IPS-18a (cell line): ENCODE measurements at regions not wholly inside any gene's neighbourhood (a gene's known extent, or its start where the extent isn't known, plus 50 kb on each side); places are given as distances from the start of the nearest gene placed in this dataset.

Experiments
- H3K27ac ChIP-seq: one replicate; pipeline ENCODE4 v1.5.1; 2013; ENCODE audit warnings: low read length
- H3K27me3 ChIP-seq: one replicate; pipeline ENCODE4 v1.6.1; 2013; ENCODE audit warnings: mild to moderate bottlenecking, low read length; ENCODE audit not compliant: control insufficient read depth, insufficient read depth
- H3K36me3 ChIP-seq: one replicate; pipeline ENCODE4 v1.6.1; 2013; ENCODE audit warnings: low read depth, low read length; ENCODE audit not compliant: control insufficient read depth
- H3K4me1 ChIP-seq: one replicate; pipeline ENCODE4 v1.6.1; 2013; ENCODE audit warnings: low read depth, low read length; ENCODE audit not compliant: control insufficient read depth
- H3K4me3 ChIP-seq: one replicate; pipeline ENCODE4 v1.5.1; 2013; ENCODE audit warnings: low read length
- H3K9ac ChIP-seq: one replicate; pipeline ENCODE4 v1.6.1; 2013; ENCODE audit warnings: mild to moderate bottlenecking, low read length, moderate library complexity
- H3K9me3 ChIP-seq: one replicate; pipeline ENCODE4 v1.6.1; 2013; ENCODE audit warnings: low read depth, low read length; ENCODE audit not compliant: control insufficient read depth

DNA sequence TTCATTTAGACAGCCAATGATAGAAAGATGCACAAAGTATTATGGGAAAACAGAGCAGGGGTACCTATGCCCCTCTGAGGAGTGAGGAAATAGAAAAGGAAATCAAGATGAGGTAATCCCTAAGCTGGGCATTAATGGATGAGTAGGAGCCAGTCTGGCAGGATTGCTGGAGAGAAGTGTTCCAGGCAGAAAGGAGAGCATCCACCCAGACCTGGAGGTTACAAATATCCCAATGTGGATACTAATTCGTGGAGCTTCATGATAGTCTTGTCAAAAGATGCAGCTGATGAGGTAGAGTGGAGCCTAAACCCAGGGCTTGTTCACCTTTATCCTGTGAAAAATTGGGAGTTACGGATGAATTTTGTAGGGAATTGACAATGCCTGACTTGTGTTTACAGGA lies 328.0 kb downstream of the ZNF608 start:
- Histone ChIP-seq H3K27me3 (no peaks in the 10 kb centered on the region), H3K36me3 (no peaks in the 10 kb centered on the region), H3K27ac (no peak overlapping the region), H3K4me1 (no peaks in the 10 kb centered on the region), H3K4me3 (no peak overlapping the region), H3K9ac (no peak overlapping the region), H3K9me3 (peaks cover 5% of the 10 kb centered on the region)

DNA sequence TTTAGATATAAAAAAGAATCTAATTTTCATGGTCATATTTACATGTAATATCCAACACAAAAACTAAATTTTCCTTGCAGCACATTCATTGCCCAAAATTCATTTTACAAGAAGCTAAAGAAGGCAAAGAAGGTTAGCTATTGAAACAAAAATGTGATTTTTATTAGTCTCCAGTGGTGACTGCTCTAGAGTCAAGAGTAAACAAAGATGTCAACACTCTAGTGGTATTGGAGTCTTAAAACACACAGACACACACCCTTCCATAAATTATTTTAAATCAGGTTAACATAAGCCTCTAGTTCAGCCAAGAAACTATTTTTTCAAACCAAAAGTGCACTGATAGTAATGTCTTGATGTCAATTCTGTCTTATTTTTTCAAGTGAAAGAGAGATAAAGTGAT lies 329.2 kb downstream of the ZNF608 start:
- no peak overlapping the region for H3K4me3 ChIP-seq
- H3K36me3 ChIP-seq = no peaks in the 10 kb centered on the region
- H3K9me3 ChIP-seq = no peaks in the 10 kb centered on the region
- H3K4me1 ChIP-seq = no peaks in the 10 kb centered on the region
- no peaks in the 10 kb centered on the region for H3K27me3 ChIP-seq
- H3K27ac ChIP-seq = no peak overlapping the region
- H3K9ac ChIP-seq = no peak overlapping the region

DNA sequence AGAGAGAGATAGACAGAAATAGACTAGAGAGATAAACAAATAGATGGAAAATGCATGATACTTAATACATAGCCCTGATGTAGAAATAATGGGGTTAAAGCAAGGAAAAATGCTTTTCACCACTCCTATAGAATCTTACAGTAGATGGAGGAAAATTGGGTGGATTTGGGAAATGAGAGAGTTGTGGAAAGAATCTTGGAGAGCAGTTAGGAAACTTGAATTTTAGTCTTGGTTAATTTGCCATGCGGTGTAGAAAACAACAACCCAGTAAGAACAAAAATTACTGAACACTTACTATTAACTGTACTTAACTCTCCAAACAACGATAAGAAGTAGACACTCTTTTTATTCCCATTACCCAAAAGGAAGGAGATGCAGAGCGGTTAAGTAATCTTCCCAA lies 329.8 kb downstream of the ZNF608 start:
- Histone ChIP-seq H3K4me1 (no peaks in the 10 kb centered on the region), H3K9ac (no peak overlapping the region), H3K27me3 (no peaks in the 10 kb centered on the region), H3K36me3 (no peaks in the 10 kb centered on the region), H3K4me3 (no peak overlapping the region), H3K27ac (no peak overlapping the region), H3K9me3 (no peaks in the 10 kb centered on the region)

DNA sequence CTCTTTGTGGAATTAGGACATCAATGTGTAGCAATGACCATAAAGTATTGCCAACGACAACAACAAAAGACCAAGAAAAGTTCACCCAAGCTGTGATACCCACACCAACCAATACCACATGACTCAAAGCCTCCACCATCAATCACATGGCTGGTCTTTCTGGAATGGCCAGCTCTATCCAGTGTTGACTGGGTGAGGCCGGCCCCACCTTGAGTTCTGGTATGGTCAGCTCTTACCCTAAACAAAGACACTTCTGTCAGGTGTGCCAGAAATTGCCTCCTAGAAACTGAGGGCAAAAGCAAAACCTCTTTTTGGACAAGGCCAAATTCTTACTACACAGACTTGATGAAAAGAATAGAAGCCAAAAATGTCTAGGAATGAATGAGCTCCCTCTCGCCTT lies 331.5 kb downstream of the ZNF608 start:
- no peak overlapping the region for H3K4me3 ChIP-seq
- H3K9ac ChIP-seq = no peak overlapping the region
- no peaks in the 10 kb centered on the region for H3K4me1 ChIP-seq
- H3K27me3 ChIP-seq = no peaks in the 10 kb centered on the region
- no peak overlapping the region for H3K27ac ChIP-seq
- H3K9me3 ChIP-seq = no peaks in the 10 kb centered on the region
- no peaks in the 10 kb centered on the region for H3K36me3 ChIP-seq

- Histone ChIP-seq H3K9me3 (no peaks in the 10 kb centered on the region), H3K27ac (no peak overlapping the region), H3K4me3 (no peak overlapping the region), H3K4me1 (no peaks in the 10 kb centered on the region), H3K27me3 (no peaks in the 10 kb centered on the region), H3K36me3 (no peaks in the 10 kb centered on the region), H3K9ac (no peak overlapping the region)
Measured at GRCh38 chr5:124410539-124411488, 335.6 kb downstream of the ZNF608 start.

DNA sequence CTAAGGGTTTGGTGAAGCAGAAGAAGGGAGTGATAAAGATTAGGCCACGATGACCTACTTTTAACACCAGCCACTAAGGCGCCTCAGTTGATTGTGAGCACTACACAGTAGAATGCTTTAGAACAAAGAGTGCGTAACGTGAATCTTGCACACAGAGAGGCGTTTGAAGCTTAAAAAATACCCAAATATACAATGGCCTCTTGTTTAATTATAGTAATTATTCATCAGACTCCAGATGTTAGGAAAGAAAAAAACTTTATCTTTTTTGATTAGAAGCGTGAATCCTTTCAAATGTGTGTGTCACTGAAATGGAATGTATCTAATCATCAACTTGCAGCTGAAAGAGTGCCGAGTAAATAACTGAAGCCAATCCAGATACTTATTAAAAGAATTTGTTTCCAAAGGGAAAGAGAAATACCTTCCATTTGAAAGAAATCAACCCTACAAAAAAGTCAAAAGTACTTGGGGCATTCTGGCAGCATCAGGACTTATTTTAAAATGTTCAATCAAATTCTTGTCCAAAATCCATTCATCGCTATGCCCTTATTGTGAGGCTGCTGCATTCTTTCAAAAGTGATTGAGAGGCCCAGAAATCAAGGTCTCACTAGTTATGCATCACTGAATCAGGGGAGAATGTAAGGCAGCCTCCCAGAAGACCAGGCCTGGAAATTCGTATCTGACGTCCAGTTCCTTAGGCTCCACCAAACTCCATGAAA lies 337.5 kb downstream of the ZNF608 start:
- H3K27me3 ChIP-seq = no peaks in the 10 kb centered on the region
- H3K36me3 ChIP-seq = no peaks in the 10 kb centered on the region
- no peak overlapping the region for H3K4me3 ChIP-seq
- H3K27ac ChIP-seq = no peak overlapping the region
- no peak overlapping the region for H3K9ac ChIP-seq
- H3K9me3 ChIP-seq = no peaks in the 10 kb centered on the region
- H3K4me1 ChIP-seq = no peaks in the 10 kb centered on the region

DNA sequence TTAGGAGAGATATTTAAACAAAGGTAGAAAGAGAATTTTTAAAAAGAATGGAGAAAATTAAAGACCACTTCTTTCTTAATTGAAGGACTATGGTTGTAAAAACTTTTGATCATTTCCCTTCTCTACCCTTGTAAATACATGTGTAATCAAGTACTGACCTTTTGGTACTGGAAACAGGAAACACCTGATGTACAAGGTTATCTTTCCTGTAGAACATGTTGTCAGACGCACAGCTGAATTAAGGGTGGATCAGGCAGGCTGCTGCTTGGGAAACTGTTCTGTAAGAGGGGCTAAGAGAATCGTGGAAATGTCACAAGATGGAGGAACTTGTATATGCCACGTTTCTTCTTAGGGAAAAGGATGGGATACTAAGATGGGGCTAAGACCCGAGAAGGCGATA lies 341.6 kb downstream of the ZNF608 start:
- Histone ChIP-seq H3K9me3 (no peaks in the 10 kb centered on the region), H3K9ac (no peak overlapping the region), H3K4me1 (peaks cover 7% of the 10 kb centered on the region), H3K4me3 (no peak overlapping the region), H3K27ac (no peak overlapping the region), H3K36me3 (no peaks in the 10 kb centered on the region), H3K27me3 (no peaks in the 10 kb centered on the region)

GRCh38 chr5:124403281-124403680 lies 343.2 kb downstream of the ZNF608 start:
- Histone ChIP-seq H3K36me3 (no peaks in the 10 kb centered on the region), H3K4me1 (peaks cover 7% of the 10 kb centered on the region), H3K27ac (no peak overlapping the region), H3K9ac (no peak overlapping the region), H3K27me3 (no peaks in the 10 kb centered on the region), H3K9me3 (no peaks in the 10 kb centered on the region), H3K4me3 (no peak overlapping the region)

DNA sequence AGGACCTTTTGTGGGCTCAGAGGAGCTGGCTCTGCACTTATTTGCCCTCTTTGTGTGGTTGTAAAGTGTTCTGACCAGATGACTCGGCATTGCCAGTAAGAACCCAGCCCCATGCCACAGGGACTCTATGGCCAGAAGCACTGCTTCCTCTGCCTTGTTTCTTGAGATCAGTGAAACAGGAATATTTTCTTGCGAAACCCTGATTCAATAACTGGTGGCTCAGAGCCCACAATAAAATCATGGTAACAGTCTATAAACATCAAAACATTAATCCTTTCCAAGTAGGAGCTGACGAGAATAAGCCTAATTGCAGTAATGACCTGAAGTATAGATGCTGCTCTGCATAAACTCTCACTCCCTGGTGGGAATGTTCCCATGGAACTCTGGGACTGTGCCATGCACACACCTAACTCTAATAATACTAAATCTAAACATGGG lies 344.3 kb downstream of the ZNF608 start:
- Histone ChIP-seq H3K9ac (no peak overlapping the region), H3K27ac (no peak overlapping the region), H3K4me3 (no peak overlapping the region)

DNA sequence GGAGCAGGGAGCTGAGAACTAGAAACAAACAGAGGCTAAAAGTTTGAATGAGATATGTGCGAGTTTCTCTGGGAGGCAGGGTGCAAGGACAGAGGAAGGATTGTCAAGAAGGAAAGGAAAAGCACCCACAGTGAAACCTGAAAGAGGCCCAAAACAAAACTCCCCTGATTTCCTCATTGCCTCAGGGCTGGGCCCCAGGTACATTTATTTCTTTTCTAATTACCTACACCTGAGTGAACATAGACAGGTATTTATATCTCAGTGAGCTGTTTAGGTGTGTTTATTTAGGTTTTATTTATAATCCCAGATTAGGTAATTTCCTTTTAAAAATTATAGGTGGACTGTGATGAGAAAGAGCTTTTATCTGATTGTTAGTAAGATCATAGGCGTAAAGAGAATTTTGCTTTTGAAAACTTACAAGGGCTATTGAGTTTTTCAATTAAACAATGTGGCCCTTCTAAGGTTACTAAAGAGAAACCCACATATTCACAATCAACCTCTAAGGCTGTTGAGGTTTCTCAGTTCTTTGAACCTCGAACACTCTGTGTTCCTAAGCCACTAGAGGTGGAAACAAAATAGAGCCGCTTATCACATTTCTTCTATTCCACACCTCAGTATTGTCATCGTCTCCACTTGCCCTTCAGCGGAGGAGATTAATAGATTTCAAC lies 344.8 kb downstream of the ZNF608 start:
- Histone ChIP-seq H3K27ac (no peak overlapping the region), H3K9me3 (no peaks in the 10 kb centered on the region), H3K4me3 (no peak overlapping the region), H3K4me1 (peaks cover 7% of the 10 kb centered on the region), H3K9ac (no peak overlapping the region), H3K27me3 (no peaks in the 10 kb centered on the region), H3K36me3 (no peaks in the 10 kb centered on the region)

More for the DNA sequence above, 344.3 kb downstream of the ZNF608 start:
- peaks cover 7% of the 10 kb centered on the region for H3K4me1 ChIP-seq
- no peaks in the 10 kb centered on the region for H3K27me3 ChIP-seq
- H3K9me3 ChIP-seq = no peaks in the 10 kb centered on the region
- no peaks in the 10 kb centered on the region for H3K36me3 ChIP-seq

DNA sequence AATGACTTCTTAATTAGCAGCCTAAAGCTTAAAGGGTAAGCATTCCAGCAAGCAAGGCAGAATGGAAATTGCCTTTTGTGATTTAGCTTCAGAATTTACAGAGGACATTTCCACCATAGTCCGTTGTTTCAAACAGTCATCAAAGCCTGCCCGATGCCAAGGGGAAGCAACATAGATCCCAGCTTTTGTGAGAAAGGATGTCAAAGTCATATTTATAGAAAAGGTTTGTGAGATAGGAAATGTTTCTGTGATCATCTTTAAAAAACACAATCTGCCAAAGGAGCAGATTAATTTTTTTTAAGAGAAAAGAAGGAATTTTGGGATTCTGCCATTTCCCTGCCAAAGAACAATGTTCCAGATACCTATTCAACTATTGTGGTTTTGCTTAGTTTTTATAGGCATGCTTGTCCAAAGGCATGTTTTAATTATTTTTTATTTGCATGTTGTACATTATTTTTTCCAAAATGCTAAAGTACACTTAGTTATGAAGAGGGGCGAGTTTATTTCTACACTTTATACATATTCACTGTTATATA lies 346.9 kb downstream of the ZNF608 start:
- no peaks in the 10 kb centered on the region for H3K27me3 ChIP-seq
- no peak overlapping the region for H3K9ac ChIP-seq

More for the DNA sequence above, 346.9 kb downstream of the ZNF608 start:
- H3K4me3 ChIP-seq = no peak overlapping the region
- H3K9me3 ChIP-seq = no peaks in the 10 kb centered on the region
- no peaks in the 10 kb centered on the region for H3K36me3 ChIP-seq
- H3K4me1 ChIP-seq = peaks cover 7% of the 10 kb centered on the region
- H3K27ac ChIP-seq = no peak overlapping the region
